Heart right ventricle (tissue), 16 donors: ENCODE measurements at regions not wholly inside any gene's neighbourhood (a gene's known extent, or its start where the extent isn't known, plus 50 kb on each side); places are given as distances from the start of the nearest gene placed in this dataset.

Experiments
- ATAC-seq, 8 donors: fragments of 200-7000 bp; cut with Tn5 transposase; one replicate each; pipeline ENCODE4 v1.9.1; 2020; ENCODE audit warnings: mild to moderate bottlenecking in 8 of 8, moderate library complexity in 8 of 8, moderate number of reproducible peaks in 1 of 8
- DNase-seq, 2 donors: peaks; one replicate each; pipeline ENCODE4 v3.0.0-alpha.2; 2020
- H3K27ac ChIP-seq, 10 donors: fragments of 200-600 bp; sonication (generic) in 2 of 10; one replicate each; pipeline versions ENCODE4 v1.5.0 to v1.8.0; 2020 to 2022; ENCODE audit warnings: mild to moderate bottlenecking in 3 of 10
- H3K27me3 ChIP-seq, 7 donors: fragments of 200-600 bp; one replicate each; pipeline ENCODE4 v1.8.0; 2021 to 2022; ENCODE audit warnings: mild to moderate bottlenecking in 2 of 7
- H3K36me3 ChIP-seq, 9 donors: fragments of 200-600 bp; sonication (generic) in 1 of 9; one replicate each; pipeline versions ENCODE4 v1.5.0 to v1.8.0; 2020 to 2022; ENCODE audit warnings: mild to moderate bottlenecking in 2 of 9
- H3K4me1 ChIP-seq, 9 donors: fragments of 200-600 bp; sonication (generic) in 1 of 9; one replicate each; pipeline versions ENCODE4 v1.5.0 to v1.8.0; 2020 to 2022; ENCODE audit warnings: mild to moderate bottlenecking in 4 of 9
- H3K4me3 ChIP-seq, 10 donors: fragments of 200-600 bp; sonication (generic) in 2 of 10; one replicate each; pipeline versions ENCODE4 v1.5.0 to v1.8.0; 2020 to 2022; ENCODE audit warnings: mild to moderate bottlenecking in 7 of 10, moderate library complexity in 2 of 10
- H3K9me3 ChIP-seq, 11 donors: fragments of 200-600 bp in 10 of 11; sonication (generic) in 2 of 11; one replicate each; pipeline versions ENCODE4 v1.5.0 to v1.8.0; 2013 to 2022; ENCODE audit warnings: mild to moderate bottlenecking in 2 of 11, control low read depth in 1 of 11, moderate library complexity in 1 of 11
- CTCF ChIP-seq, 9 donors: fragments of 200-600 bp; sonication (generic) in 2 of 9; IDR thresholded peaks; one replicate each; pipeline versions ENCODE4 v1.5.0 to v1.8.0; 2021 to 2022; ENCODE audit warnings: antibody characterized with exemption in 9 of 9, mild to moderate bottlenecking in 5 of 9, moderate library complexity in 1 of 9
- WGBS, 2 donors: extraction: QIAGEN DNeasy Blood & Tissue Kit; methylation state at CpG; one replicate each; pipeline ENCODE4 v1.1.7; 2013; ENCODE audit warnings: inconsistent platforms in 1 of 2; 5-methylcytosine and 5-hydroxymethylcytosine counted together
- intact Hi-C, 10 donors: fragments of 100-400 bp; cut with DNase I; formaldehyde crosslinking; loops; one replicate each; pipeline versions ENCODE4 v1.11.1 to v1.14.2; 2022
- donor health status: Arrhythmogenic right ventricular cardiomyopathy.
- donor health status: ischemic (EF 13 %, LVEDD 7.1; RV severe dilation, severe dysfunction).
- donor health status: healthy with polysubstance abuse.
- donor health status: DM: no; HTN: yes; CAD: no.
- donor health status: DM: no; HTN: no; CAD: no.
- donor health status: ischemic (EF 25% LVEDD 6.9; RV normal size, moderate dysfunction).
- donor health status: ischemic (EF 25% LVEDD 5.7; RV mildly dilated, moderate dysfunction).
- donor health status: healthy.
- donor health status: DM: yes; HTN: yes; CAD: no.
- donor health status: Ischemic cardiomyopathy.
- donor health status: ischemic (EF 35%, LVEDD 5.7; RV mildly dilated, moderate dysfunction).
- donor health status: nonischemic (EF 11% LVEDD 7.7; RV severe dilation, severe dysfunction).
- donor health status: DM: yes; HTN: yes; CAD: no.
- donor health status: PGD.
- donor health status: ischemic (EF 29% LVEDD 5.4; RV normal size, mild dysfunction).
- donor health status: nonischemic (EF 23%, LVEDD 6.1; RV moderate dilation, normal function).

DNA sequence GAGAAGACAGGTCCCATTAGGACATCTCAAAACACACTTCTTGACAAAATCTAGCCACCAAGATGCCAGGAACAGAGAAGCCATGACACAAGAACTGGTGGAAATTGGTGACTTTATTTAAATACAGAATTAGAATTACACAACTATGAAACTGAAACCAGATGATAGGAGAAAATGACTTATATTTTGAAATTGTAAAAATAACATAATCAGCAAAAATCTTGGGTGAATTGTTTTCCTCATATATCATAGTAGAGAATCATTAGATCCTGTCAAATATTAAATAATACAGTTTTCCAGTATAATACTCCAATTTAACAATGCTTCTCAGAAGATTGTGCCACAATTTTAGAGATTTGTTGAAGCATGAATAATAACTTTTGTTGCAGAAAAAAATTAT, 81.5 kb upstream of the MROH9 start:
- intact Hi-C loops, result no loop called here
- no peak overlapping the region for H3K27ac ChIP-seq
- no peak overlapping the region for H3K4me3 ChIP-seq
- ATAC-seq (no peak), DNase-seq (no peak)
- no peak for TF ChIP-seq CTCF (IDR thresholded peaks at IDR 0.05)
- H3K27me3 ChIP-seq, result no peaks in the 10 kb centered on the region
- no peaks in the 10 kb centered on the region for H3K36me3 ChIP-seq
- H3K4me1 ChIP-seq, result peaks cover 0 to 14% (median 0%) of the 10 kb centered on the region in 9 donors
- peaks cover 0 to 2% (median 0%) of the 10 kb centered on the region in 11 donors for H3K9me3 ChIP-seq

DNA sequence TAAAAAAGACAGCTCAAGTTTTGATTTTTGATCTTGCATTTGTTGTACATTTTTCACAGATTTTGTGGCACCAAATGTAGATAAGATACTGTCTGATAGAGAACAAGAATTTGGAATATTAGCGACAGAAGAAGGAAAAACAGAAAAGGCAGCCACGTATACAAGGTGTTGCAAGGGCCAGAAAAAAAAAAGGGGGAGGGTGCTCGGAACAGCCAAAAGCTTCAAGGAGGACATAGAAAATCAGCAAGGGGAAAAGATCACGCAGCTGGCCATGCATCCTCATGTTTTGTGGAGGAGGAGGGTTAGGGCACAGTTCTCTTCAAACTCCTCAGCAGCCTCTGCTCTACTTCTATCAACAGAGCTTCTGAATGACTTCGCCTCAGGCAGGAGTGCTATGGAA, 80.7 kb upstream of the MROH9 start:
- no peak overlapping the region for H3K4me3 ChIP-seq
- intact Hi-C loops, result no loop called here
- no peaks in the 10 kb centered on the region for H3K36me3 ChIP-seq
- peaks cover 0 to 2% (median 0%) of the 10 kb centered on the region in 11 donors for H3K9me3 ChIP-seq
- 68 to 74% methylated on average over 5 of the region's 5 CpGs for WGBS, 2 donors
- H3K27ac ChIP-seq, result no peak overlapping the region
- peaks cover 0 to 14% (median 0%) of the 10 kb centered on the region in 9 donors for H3K4me1 ChIP-seq
- DNase-seq (no peak), ATAC-seq (no peak)
- no peak for TF ChIP-seq CTCF (IDR thresholded peaks at IDR 0.05)
- no peaks in the 10 kb centered on the region for H3K27me3 ChIP-seq

DNA sequence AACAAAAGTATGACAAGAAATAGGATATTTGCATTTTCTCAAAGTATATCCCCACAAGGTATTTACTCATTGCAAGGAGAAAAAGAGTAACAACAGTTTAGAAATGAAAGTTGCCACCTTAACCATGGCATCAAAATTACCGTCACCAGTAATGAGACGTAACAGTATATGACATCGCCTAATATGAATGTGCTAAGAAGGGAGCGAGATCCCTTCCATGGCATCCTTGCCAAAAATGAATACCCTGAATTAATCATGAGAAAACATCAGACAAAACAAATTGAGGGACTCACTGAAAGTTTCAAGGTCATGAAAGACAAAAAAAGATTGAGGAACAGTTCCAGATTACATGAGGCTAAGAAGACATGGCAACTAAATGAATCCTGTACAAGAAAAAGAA, 78.9 kb upstream of the MROH9 start:
- H3K27me3 ChIP-seq, result no peaks in the 10 kb centered on the region
- H3K4me3 ChIP-seq, result no peak overlapping the region
- DNase-seq (no peak), ATAC-seq (no peak)
- no peaks in the 10 kb centered on the region for H3K36me3 ChIP-seq
- no peak for TF ChIP-seq CTCF (IDR thresholded peaks at IDR 0.05)
- peaks cover 0 to 2% (median 0%) of the 10 kb centered on the region in 11 donors for H3K9me3 ChIP-seq
- H3K27ac ChIP-seq, result no peak overlapping the region
- peaks cover 0 to 14% (median 0%) of the 10 kb centered on the region in 9 donors for H3K4me1 ChIP-seq
- intact Hi-C loops, result no loop called here
- WGBS, 2 donors, result 45 to 52% methylated on average over 4 of the region's 4 CpGs

- Histone ChIP-seq H3K4me1 (peaks cover 0 to 14% (median 0%) of the 10 kb centered on the region in 9 donors), H3K27ac (no peak overlapping the region), H3K4me3 (no peak overlapping the region), H3K36me3 (no peaks in the 10 kb centered on the region), H3K27me3 (no peaks in the 10 kb centered on the region), H3K9me3 (peaks cover 0 to 2% (median 0%) of the 10 kb centered on the region in 11 donors)
- DNase-seq, result no peak
- intact Hi-C loops, result no loop called here
- ATAC-seq, result no peak
- no peak for TF ChIP-seq CTCF (IDR thresholded peaks at IDR 0.05)
Measured at GRCh38 chr1:170857955-170858354, 77.4 kb upstream of the MROH9 start.
